GM19328 (cell line): ENCODE measurements at regions not wholly inside any gene's neighbourhood (a gene's known extent, or its start where the extent isn't known, plus 50 kb on each side); places are given as distances from the start of the nearest gene placed in this dataset.

Experiments used
- ATAC-seq: cut with Tn5 transposase; IDR thresholded peaks from one replicate; pipeline ENCODE4 v1.9.1; 2021; ENCODE audit warnings: mild to moderate bottlenecking, moderate library complexity; ENCODE audit not compliant: unreplicated experiment

DNA sequence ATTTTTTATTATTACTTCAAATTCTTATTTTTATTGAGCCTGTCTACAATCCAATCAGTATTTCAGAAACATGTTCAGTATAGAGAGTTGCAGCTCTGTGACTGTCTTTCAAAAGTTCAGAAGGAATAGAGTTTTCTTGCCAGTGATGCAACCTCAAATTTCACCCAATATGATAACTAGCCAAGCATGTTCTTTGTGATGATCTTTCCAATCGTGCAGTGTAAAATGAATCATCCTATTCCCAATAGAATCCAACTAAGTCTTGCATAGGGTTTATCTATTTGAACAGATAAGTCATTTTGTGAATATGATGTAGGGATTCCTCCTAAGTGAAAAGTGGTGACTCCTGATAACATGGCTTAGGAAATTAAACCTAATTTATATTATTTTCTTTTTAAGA is 937.8 kb downstream of the KCNJ2 start:
- no peak for ATAC-seq

- ATAC-seq = no peak
Measured at GRCh38 chr17:71109697-71110096, 940.4 kb downstream of the KCNJ2 start.

DNA sequence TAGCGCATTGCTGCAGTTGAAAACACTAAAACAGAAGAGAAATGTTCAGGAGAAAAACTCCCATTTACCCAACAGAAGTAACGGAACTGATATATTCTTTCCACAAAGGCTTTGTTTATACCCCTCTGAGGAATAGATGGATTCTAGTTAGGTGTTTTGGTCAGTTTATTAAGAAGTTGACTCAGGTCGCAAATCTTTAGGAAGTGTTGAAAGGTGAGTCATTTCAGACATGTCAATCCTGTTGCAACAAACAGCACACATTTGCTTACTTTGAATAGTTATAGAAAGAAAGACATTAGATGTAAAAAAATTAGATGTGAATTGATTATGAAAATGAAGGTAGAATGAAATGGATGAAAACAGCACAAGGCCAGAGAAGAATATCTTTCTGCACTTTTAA is 941.0 kb downstream of the KCNJ2 start:
- ATAC-seq = no peak

DNA sequence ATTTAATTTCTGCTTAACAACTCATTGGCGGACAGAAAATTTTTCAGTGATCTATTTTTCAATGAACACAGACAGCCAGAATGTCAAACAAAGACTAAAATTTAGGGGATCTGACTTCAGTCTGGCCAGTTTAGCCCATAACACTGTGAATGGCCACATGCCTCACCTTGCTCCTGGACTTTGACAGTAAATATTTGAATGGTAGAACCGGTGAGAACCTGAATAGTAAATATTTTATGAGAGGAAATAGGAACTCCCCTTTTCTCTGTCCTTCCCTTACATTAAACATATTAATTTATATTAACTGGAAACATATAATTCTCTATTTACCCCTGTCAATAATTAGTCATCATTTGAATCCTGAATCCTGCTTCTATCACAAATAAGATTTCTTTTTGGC is 942.1 kb downstream of the KCNJ2 start:
- ATAC-seq = no peak

DNA sequence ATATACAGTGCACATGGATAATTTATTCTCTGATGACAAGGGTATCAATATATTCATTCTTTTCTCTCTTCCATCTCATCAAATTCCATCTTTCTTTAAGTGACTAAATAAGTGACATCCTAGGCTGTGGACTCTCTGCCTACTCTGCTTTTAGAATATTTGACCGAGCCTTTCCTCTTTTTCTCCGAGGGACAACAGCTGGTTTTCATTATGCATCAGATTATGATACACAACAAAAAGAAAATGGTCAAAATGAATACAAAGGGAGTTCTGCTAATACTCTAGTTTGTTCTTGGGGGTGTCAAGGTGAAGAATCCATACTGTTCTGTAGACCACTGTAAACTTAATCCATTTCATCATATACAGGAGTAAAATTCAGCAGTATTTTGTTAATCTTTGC is 942.6 kb downstream of the KCNJ2 start:
- no peak for ATAC-seq

DNA sequence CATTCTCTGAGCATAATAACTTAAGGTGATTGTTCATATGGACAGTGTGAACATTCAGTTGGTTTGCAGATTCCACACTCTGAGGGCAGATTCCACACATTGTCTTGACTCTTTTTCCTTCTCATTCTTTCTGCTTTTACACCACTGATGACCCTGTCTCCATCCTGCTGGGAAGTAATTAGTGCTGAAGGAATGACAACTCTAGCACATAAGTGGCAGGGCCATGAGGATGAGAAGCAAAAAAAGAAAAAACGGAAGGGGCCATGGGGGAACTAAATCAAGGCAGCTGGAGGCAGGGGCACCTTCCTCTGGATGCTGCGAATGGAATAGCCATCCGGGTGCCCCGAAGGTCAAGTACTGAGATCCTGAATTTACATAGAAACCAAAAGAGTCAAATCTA is 944.0 kb downstream of the KCNJ2 start:
- ATAC-seq = no peak

DNA sequence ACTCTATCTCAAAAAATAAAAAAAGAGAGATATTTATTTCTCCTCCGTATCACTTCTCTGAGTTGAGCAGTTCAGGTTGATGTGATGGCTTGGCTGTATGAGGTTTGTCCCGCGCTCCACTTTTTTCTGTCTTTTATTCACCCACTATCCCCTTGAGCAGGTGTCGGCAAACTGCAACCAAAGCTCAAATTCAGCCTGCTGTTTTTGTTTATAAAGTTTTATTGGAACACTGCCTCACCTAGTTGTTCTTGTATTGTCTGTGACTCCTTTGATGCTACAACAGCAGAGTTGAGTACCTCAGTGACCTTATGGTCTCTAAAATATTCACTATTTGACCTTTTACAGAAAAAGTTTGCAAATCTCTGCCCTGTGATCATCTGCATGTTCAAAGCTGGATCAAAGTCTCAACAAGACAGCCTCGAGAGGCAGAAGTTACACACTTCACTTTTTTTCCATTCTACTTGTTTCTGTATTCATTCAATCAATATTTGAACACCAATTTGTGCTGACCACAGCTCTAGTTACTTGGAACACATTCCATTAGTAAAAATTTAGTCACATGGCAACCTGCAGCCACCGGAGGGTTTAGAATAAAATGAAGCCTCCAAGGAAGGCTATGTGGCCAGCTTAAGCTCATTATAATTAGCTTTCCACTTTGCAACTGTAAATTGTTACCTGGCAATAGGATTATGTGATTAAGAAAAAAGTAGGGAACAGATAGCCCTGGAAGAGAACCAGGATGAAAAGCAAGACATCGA is 945.8 kb downstream of the KCNJ2 start:
- ATAC-seq = no peak

DNA sequence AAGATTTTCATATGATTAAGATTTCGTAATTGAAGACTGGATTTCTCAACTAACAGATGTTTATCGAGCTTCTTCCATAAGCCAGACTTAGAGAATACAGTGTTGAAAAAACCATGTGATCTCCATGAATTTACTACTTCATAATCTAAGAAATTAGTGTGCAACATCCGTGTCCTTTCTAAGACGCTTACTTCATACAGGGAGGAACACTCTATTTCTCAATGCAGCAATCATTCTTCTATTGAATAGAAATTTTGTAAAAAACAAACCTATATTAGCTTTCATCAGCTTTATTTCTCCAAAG is 946.3 kb downstream of the KCNJ2 start:
- ATAC-seq = no peak

DNA sequence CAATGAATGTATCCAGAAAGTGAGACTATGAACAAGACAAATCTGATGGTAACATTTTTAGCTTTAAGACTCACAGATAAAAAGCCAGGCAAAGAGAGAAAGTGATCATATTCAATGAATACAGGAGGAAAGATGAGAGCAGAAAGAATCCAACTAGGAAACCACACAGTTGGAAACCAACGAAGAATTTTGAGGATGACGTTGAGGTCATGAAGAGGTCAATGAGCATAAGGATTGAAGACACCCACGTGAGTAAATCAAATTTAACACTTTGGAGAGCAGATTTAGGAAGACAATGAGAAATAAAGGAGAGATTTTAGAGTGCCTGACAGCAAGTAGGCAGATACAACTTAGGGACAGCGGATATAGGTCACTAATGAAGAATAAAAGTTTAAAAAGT is 948.1 kb downstream of the KCNJ2 start:
- no peak for ATAC-seq

- no peak for ATAC-seq
Measured at GRCh38 chr17:71118039-71118438, 948.7 kb downstream of the KCNJ2 start.

GRCh38 chr17:71127416-71127815 is 958.1 kb downstream of the KCNJ2 start:
- ATAC-seq = no peak

GRCh38 chr17:71142333-71142732 is 973.0 kb downstream of the KCNJ2 start:
- ATAC-seq = no peak

DNA sequence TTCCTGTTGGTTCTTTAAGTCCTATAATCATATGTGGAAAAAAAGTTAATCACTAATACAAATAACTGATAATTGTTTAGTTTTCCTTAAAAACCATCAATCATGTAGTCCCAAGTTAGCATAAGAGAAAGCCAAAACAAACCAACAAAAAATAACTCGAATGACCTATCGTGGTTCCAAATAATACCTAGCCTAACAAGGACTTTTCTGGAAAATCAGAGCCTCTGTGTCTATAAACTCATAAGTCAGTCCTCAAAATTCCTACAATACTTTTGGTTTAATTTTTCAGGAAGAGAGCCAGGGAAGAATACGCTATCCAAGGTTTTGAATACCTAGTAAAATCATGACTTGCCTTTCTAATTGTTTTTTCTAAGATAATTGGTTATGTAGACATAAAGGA is 975.3 kb upstream of the SOX9 start:
- no peak for ATAC-seq

DNA sequence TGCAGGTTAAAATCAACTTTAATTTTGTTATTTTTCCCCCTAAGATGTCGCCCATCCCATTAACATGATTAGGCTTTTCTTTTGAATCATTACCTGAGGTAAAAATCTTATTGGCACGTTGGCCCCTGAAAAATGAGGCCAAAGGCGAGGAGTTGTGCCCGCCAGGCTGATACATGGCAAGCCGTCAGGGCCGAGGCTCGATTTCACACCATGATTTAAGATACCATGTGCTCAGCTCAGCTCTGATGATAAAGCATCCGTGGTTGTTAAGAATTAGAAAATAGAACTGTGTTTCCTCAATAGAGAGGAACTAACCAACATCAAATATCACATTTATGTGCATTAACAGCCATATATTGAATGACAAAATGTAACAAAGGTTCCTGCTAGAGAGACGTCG is 972.9 kb upstream of the SOX9 start:
- no peak for ATAC-seq

- ATAC-seq = no peak
Measured at GRCh38 chr17:71149607-71150006, 971.2 kb upstream of the SOX9 start.

GRCh38 chr17:71157297-71157696 is 963.5 kb upstream of the SOX9 start:
- ATAC-seq = no peak

DNA sequence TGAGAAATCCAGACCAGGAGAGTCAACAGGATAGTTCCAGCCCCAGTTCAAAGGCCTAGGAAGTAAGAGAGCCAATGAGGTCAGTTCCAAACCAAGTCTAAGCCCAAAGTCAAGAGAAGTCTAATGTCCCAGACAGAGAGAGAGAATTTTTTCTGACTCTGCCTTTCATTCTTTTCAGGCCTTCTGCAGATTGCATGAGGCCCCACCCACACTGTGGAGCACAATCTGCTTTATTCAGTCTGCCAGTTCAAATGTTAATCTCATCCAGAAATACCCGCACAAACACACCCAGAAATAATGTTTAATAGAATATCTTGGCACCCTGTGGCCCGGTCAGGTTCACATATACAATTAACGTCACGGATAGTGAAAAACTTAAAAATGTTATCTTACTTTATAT is 962.4 kb upstream of the SOX9 start:
- ATAC-seq = no peak

GRCh38 chr17:71163121-71163812 is 957.6 kb upstream of the SOX9 start:
- ATAC-seq = no peak

DNA sequence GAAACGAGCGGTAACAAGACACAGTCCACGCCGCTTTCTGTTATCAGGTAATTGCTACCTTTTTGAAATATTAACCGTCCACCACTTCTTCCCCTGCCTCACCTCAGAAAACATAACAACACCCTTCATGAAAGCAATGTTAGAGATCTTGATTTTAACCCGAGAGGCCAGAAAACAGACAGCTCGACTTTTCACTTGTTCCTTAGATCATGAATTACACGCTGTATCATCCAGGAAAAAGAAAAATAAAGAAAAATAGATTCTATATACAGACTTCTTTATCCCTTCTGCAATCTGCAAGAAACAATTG is 957.1 kb upstream of the SOX9 start:
- no peak for ATAC-seq

DNA sequence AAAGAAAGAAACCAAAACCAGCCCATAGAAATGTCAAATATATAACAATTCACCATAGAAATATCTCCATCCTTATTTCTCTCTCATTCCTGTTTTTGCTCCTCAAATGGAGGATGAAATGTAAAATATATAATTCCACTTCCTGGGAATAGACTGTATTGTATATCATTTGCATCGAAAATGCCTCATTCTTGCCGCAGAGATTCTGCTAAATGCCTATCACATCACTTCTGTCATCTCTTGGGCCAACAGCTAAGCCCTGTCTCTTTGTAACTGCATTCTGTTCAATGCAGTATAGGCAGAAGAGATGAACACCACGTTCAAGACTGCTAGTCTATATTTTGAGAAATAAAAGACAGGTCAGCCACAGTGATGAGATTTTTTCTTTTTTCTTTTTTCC is 956.3 kb upstream of the SOX9 start:
- ATAC-seq = no peak

GRCh38 chr17:71166311-71166710 is 954.5 kb upstream of the SOX9 start:
- ATAC-seq = no peak

- no peak for ATAC-seq
Measured at GRCh38 chr17:71168053-71168741, 952.6 kb upstream of the SOX9 start.

- no peak for ATAC-seq
Measured at GRCh38 chr17:71170070-71170469, 950.8 kb upstream of the SOX9 start.
